GM23338 (cell line): ENCODE measurements at regions not wholly inside any gene's neighbourhood (a gene's known extent, or its start where the extent isn't known, plus 50 kb on each side); places are given as distances from the start of the nearest gene placed in this dataset.

Experiments used
- CREB1 ChIP-seq: fragments of 250-450 bp; sonication (Bioruptor Pico); IDR thresholded peaks from 2 replicates; pipeline ENCODE4 v1.5.0; 2020; ENCODE audit warnings: low read depth, mild to moderate bottlenecking, moderate library complexity
- CTCF ChIP-seq, 2 experiments: fragments of 200-600 bp in 1 of 2; sonication (generic) in 1 of 2; conservative IDR thresholded peaks; 2 replicates each; pipeline versions ENCODE4 v1.5.1 to v1.6.1; 2016 to 2017; ENCODE audit warnings: antibody characterized with exemption in 2 of 2, low read depth in 2 of 2, mild to moderate bottlenecking in 2 of 2, moderate library complexity in 1 of 2
- EZH2 ChIP-seq: fragments of 200-600 bp; sonication (generic); IDR thresholded peaks from one replicate; pipeline ENCODE4 v1.8.0; 2017; ENCODE audit warnings: antibody characterized with exemption, mild to moderate bottlenecking, low read depth; ENCODE audit not compliant: unreplicated experiment
- EZH2phosphoT487 ChIP-seq: fragments of 200-600 bp; sonication (generic); IDR thresholded peaks from one replicate; pipeline ENCODE4 v1.8.1; 2018; ENCODE audit warnings: antibody characterized with exemption; ENCODE audit not compliant: unreplicated experiment
- POLR2AphosphoS5 ChIP-seq: IDR thresholded peaks from 2 replicates; pipeline ENCODE4 v1.6.1; 2016; ENCODE audit warnings: antibody characterized with exemption, low read depth
- STAT1 ChIP-seq: IDR thresholded peaks from one replicate; pipeline ENCODE4 v1.6.1; 2016; ENCODE audit warnings: antibody characterized with exemption; ENCODE audit not compliant: unreplicated experiment
- ZNF114 ChIP-seq: fragments of 250-450 bp; sonication (Bioruptor Pico); IDR thresholded peaks from 2 replicates; pipeline ENCODE4 v1.5.0; 2020; ENCODE audit warnings: mild to moderate bottlenecking, moderate library complexity

GRCh38 chr6:19547507-19547906, 289.7 kb upstream of the ID4 start:
- TF ChIP-seq ZNF114 (CRISPR knock-in tag) (no peak), EZH2 (no peak), CTCF (conservative IDR thresholded peaks at IDR 0.05; ENCODE audit: low read depth in 2 of 2) (no peak), EZH2phosphoT487 (no peak), POLR2AphosphoS5 (no peak), STAT1 (no peak), CREB1 (CRISPR knock-in tag) (no peak)
